NCI-H510A (cell line): ENCODE measurements at regions not wholly inside any gene's neighbourhood (a gene's known extent, or its start where the extent isn't known, plus 50 kb on each side); places are given as distances from the start of the nearest gene placed in this dataset.

Experiments
- DNase-seq: peaks from one replicate; lab custom pipeline; 2025; lab: John Stamatoyannopoulos, UW

DNA sequence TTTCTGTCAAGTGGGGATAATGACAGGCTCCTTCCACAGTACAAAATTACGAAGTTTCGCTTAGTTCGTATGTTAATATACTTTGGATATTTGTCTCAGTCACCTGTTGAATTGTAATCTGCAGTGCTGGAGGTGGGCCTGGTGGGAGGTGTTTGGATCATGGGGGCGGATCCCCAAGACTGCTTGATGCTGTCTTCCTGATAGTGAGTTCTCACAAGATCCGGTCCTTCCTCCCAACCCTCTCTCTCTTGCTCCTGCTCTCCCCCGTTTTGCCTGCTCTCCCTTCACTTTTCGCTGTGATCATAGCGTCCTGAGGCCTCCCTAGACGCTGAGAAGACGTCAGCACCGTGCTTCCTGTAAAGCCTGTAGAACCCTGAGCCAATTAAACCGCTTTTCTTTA lies 97.1 kb upstream of the EPB41L3 start:
- DNase-seq: no peak

DNA sequence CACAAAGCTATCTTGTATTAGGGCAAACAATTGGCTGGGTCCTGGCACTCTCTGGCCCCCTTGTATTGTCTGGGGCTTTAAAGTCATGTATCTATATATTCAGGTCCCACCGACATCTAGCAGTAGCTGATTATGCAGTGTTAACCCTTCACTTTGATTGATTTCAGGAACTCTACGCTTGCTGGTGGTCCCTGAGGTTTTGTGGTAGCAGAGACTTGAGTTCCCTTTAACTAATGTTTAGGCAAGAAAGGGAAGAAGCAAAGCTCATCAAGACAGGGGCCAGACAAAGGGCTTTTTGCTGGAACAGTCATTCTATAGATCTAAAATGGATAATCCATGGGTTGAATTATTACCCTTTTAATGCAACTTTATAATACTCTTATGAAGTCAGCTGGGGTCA lies 95.3 kb upstream of the EPB41L3 start:
- DNase-seq: no peak

DNA sequence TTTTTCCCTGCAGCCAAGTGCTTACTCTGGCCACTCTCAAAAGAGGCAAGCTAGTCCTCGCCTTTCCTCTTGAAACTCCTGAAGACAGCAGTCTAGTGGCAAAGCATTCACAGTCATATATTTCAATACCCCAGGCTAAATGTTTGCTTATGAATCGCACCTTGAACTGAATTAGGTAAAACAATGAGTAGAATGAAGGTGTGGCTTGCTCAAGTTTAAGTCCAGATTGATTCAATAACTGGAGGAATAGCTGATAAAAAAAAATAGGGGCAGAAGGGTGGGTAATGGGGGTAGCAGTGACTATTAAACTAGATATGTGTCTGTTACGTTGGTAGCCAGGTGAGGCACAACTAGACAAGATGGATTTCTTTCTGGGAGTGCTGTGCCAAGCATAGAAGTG lies 88.2 kb upstream of the EPB41L3 start:
- no peak for DNase-seq

DNA sequence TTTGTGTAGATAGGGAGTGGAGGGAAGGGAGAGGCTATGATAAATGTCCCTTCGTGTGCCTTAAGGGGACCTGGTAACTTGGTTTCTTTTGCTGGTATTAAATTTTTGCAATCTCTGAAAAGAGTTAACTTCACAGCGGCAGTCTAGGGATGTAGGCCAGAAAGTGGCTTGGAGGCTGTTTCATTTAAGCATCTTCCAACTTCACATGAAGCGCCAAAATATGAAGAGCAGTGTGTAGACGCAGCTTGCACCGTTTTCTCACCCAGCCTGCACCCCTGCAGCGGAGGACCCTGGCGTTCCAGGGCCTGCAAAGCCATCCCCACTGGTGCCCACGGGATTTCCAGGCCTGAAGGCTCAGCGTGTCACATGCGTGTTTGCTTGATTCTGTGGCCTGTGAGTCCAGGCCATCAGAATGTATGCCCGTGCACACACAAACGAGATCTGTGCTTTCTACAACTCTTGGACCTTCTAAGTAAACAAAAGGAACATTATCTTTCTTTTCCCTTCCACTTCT lies 87.2 kb upstream of the EPB41L3 start:
- DNase-seq: no peak

DNA sequence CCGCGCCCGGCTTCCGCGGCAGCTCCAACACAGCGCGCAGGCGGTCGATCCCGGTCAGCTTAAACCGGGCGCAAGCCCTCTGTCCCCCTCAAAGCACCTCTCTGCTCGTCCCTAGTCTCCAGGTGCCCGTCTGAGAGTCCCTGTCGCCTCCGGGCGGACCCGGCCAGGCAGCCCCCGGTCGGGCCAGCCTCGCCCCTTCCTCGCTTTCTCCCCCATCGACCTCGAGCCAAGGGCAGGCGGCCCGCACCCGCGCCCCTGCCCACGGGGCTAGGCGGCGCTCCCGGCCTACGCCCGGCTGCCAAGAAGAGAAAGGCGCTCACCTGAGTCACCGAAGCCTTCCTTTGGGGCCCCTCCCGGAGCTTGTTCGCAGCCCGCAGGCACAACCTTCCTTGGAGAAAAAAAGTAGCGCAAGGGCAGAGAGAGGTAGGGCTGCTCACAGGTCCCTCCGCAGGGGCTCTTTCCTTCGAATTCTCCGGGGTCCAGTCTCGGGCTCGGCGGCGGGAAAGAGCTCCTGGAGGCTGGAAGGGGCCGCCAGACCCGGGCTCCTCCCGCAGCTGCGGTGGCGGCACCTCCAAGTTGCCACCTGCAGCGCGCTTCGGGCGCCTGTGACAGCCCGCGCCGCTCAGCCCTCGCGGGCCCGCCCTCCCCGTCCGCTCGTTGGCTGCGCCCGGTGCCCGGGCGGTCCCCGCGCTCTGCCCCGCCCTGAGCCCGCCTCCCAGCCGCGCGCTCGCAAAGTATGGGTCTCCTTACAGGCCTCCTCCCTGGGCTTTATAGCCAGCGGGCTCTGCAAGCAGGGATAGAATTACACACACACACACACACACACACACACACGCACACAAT lies 86.5 kb upstream of the EPB41L3 start:
- peak; percentile 93 for DNase-seq

DNA sequence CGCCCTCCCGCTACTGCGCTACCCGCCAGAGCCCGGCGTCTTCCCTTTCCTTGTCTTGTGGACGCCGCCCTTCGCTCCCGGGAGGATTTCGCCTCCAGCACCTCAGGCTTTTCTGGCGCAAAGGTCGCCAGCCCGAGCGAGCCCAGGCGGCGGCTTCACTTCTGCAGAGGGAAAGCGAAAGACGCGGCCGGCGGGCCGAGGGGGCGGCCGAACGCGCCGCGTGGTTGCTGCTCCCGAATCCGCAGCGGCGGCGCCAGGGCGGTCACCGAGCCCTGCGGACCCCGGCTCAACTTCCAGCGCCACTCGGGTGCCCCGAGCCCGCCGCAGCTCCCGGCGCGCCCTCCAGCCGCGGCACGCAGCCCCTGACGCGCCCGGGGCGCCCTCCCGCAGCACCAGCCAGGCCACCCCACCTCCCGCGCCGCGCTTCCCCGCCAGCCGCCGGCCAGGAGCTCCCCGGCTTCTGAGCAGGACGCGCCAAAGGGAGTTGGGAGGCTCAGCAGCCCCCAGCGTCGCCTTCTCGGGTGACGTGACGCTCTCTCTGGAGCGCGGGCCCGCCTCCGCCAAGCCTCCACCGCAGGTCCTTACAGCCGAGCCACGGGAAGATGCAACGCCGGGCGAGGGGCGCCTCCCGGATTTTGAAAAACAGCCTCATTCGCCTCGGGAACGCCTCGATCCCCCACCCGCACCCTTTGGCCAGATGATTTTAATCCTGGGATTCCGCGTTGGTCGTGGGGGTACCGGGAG lies 84.9 kb upstream of the EPB41L3 start:
- DNase-seq: peak; percentile 41

DNA sequence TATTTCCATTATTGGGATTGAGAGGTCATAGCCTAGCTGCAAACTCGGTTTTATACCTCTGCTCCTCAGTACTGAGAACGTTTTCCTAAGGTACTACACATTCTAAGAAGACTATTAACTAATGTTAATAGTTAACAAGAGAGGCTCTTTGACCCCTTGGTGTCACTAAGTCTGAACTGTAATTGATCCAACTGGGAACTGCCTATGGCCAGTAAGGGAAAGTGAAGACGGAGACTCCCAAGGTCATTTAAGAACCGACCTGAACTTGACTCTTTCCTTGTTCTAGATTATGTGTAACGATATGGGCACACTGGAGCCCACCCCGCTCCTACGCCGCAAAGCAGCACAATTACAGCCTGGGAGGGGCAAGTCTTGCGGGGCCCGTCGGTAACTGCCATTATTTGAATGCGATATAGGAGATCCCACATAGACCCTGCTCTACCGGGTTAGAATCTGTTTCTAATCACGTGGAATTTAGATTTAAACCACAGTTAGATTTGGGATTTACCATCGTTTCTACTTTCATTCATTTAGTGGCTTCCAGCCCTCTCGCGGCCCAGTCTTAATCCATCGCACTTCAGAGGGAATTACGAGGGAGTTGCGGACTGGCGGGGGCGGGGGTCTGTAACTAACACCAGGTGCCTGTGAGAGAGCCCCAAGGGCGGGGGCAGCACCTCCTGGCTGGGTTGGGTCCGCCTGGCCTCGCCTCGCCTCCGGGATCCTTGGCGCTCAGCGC lies 84.1 kb upstream of the EPB41L3 start:
- DNase-seq: no peak

DNA sequence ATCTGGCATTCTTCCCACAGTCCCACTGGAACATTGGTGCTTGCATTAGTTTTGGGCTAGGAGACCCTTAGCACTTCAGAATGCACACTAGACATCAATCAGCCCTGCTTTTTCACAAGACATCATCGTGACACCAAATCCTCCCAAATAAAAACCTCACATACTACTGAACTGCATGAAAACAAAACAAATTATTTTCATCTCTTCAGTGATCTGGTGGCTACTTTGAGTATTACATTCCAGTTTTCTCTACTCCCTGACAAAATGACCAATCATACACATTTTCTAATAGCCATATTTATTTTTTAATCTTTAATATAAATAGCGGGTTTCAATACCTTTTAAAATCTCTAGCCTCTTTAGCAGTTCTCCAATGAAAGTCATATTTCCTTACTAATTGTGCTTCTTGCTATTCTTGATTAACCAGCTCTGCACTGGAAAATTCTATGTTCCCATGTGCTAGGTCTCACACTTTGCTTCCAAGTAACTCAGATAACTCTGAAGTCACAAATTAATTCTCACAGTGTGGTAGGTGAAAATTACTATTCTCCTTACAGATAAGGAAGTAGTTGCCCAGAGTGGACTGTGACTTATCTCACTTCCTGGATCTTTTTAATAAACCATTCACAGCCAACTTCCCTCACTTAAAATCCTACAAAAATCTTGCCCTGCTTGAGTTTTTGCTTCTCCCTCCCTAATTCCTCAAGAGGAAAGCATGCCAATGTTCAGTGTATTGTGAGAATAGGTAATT lies 82.5 kb upstream of the EPB41L3 start:
- DNase-seq: no peak

DNA sequence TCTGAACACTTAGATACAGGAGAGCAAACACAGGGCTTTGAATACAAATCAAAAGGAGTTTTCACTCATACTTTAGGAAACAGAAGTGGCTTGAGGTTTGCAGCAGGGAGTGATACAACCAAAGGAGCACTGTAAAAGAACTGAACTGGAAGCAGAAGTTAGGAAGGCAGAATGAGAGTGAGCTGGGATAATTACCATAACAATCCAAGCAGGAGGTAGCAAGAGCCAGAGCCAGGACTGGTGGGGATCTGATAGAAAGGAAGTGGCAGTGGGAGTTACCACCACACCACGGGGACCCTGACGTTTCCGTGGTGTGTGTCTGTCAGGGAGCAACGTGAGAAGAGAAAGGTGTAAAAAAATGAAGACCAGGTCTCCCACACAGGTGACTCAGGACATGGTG lies 81.3 kb upstream of the EPB41L3 start:
- no peak for DNase-seq

DNA sequence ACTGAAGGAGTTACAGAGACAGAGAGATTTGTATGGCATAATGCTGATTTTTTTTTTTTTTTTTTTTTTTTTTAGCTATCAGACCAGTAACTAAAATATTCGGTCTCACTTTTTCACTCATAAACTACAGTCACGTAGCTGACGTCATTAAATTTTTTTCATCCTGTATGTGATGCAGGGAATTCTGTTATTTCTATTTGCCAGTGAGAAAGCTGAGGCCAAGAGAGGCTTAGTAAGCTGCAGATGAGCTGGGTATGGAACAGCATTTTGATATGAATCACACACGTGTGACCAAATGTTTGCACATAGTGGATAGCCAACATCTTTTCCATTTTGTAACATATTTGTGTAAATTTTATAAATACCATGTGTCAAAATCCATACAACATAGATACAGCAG lies 79.1 kb upstream of the EPB41L3 start:
- no peak for DNase-seq

DNA sequence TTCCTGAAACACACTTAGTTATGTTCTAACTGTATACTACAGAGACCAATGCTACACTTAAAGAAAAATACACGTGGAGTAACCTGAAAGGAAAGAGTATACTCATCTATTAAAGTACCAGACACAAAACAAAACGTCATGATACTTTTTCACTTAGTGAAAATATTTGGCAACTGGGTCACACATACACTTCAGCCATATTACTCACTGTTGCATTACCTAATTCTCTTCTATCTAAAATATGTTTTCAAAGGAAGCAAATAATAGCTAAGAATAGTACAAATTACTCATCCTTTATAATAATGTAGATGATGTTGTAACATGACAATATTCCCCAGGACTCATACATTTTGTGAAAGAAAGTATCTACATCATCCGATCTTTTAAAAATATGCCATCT lies 76.5 kb upstream of the EPB41L3 start:
- no peak for DNase-seq

DNA sequence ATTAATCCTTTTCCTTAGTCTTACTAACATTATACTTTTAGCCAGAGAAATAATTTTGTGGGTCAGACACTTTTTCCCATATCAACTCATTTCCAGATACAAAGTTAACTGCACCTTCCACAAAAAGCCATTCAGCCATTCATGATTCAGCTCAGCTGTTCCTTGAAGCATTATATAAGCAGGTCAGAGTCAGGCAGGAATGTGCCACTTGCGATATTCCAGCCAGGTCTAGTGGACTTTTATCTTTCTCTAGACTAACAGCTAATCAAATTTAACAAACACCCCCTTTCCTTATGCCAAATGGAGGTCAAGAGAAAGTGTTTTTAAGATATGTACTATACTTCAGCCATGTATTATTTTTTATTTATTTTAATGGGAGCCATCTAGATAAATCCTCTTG lies 75.6 kb upstream of the EPB41L3 start:
- no peak for DNase-seq

DNA sequence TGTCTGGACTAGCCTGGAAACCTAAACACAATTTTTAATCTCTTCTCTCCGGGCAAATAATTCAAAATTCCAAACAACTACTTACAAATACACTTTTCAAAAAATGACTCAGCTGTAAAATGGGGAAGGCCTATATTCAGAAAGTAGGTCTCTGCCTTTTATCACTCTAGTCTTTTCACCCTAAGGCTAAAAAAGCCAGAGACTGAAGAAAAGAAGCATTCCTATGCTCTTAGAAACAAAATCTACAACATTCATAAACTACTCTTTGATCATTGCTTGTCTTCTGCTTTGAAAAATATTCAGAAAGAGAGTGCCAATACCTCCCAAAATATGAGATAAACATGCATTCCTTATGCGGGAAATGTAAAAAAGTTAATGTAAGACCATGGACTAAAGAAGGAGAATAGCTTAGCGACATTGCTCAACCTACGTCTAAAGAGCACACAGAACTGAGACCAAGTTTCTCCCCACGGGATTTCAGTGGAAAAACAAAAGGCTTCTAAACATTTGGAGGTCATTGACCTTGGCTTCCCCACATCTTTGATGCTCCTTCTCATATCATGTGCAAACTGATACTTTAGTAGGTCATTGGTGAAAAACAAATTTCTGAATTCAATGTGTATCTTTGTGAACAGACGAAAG lies 74.4 kb upstream of the EPB41L3 start:
- no peak for DNase-seq

DNA sequence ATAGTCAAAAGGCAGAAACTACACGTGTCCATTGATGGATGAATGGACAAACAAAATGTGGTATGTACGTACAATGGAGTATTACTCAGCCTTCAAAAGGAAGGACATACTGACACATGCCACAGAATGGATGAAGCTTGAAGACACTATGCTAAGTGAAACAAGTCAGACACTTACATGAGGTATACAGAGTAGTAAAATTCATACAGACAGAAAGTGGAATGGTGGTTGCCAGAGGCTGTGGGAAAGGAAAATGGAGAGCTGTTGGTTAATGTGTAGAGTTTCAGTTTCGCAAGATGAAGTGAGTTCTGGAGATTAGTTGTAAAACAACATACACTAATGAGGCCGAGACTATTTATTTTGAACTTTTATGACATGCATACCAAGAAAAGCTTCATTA lies 67.4 kb upstream of the EPB41L3 start:
- no peak for DNase-seq

DNA sequence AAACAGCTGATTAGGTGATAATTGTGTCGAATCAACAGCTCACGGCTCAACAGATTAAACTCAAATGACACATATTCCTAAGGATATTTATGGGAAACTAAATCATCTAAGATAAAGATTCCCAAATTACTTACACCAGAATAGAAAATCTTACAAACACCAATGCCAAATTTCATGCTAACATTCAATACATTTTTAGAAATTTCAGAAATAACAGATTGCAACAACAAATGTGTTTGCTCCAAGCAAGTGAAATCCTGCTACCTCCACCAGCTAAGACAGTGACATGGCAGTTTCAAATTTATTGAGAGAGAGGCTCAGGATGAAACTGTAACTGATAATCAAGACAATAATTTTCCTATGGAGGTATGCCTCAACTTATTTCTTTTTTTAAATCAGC lies 65.0 kb upstream of the EPB41L3 start:
- DNase-seq: no peak

DNA sequence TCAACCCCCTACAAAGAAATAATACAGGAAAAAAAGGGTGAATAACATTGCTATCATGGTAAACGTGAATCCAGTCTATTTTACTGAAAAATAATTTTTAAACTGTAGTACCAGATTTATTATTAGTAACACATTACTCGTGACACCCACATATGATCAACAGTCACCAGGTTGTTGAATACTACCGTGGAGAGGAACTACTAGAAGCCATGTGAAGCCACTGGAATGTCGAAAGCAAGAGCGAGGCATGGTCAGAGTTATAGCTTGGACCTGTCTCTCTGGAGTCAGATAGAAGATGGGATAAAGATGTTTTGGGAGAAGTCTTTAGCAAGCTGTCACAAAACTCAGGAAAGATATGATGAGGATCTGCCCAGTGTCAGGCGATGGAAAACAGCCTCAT lies 63.2 kb upstream of the EPB41L3 start:
- DNase-seq: no peak

DNA sequence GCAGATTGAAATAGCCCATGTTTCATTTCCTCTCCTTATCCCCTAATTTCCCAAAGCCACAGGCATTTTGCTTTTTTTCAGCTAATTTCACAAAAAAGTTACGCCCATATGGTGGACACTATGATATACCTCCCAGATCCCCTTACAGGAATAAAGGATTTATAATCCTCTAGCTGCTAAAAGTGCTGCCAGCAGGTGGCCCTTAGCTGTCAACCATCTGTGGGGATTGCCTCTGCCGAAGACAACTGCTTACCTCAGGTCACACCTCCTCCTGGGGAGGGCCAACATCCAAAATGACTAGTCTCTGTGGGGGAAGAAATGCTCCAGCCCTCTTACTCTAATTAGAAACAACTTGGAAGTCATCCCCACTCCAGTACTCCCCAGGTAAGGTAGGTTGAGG lies 61.0 kb upstream of the EPB41L3 start:
- no peak for DNase-seq

DNA sequence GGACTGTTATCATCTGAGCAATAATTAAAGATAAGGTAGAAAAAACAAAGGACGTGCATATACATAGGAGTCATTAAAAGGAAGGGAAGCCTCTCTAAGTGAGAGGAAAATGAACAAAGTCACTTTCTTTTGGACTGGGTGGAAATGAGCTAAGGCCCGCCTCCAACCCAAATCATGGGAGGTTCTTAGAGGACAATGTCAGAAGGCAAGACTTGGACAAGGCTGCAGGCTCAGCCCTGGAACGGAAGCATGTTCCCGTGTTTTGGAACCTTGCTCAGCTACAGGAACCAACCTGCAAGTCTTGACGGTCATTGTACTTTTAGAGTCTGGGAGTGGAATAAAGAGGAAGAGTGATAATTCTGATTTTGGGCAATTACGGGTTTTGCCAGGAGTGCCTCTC lies 59.4 kb upstream of the EPB41L3 start:
- DNase-seq: no peak

DNA sequence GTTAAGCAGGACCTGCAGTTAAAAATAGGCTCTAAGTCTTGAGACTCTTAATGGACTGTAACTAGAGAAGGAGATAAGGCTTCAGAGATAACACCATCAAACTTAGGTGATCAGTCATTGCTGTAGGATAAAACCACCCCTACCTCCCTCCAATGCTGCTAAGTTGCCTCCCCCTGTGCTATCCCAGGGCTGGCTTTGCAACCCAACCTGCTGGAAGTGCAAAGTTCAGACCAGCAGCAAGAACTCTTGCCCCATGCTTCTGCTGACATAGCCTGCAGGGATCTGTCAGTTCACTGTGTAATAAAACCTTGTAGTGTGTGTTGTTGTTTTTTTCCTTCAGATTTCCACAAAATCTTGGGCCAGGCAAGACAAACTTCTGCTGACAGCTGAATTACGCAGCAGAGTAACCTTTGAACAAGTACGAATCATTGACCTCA lies 57.4 kb upstream of the EPB41L3 start:
- no peak for DNase-seq

DNA sequence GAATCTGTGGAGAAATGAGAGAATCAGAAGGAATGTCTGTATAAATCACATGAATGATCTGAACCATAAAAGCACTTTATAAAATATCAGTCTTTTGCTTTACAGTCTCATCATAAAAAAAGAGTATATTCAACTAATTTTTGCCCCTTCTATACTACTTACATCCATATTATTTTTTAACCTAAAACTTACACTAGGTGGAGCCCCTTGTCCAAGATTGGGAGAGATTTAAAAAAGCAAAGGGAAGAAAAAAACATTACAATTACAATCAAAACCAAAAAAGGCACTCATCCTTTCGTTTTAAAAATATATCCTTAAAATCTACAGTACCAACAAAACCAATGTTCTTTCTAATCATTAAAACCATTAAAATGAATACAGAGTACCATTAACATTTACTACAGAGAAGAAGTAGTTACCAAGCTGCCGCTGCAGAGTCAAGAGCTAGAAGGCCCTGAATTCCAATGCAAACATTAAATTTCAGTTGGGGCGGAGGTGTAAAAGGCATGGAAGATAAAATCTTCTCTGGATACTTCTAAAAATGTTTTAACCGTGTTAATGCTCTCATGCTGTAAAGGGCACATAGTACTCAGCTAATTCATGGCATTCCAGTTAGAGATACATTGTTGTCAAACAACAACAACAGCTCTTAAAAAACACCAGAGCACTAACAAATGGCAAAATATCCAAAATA lies 56.7 kb upstream of the EPB41L3 start:
- no peak for DNase-seq

DNA sequence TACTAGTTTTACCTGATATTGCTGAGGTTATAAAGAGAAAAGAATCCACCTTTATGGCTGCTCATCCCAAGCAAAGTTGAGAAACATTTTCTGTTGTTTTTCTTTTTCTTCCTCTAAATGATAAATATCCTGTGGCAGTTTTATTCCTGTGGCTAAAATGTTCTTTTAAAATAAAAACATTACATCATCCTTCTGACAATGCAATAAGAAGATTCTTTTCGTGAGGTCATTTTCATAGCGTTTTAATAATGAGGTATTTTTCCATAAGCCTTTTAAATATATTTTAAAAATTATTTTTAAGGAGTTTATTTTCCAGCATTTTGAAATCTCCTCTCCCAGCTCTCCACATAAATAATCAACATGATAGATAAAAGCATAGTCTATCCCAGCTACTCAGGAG lies 52.8 kb upstream of the EPB41L3 start:
- DNase-seq: no peak
